Endodermal cell (in vitro differentiated cells): ENCODE measurements at regions not wholly inside any gene's neighbourhood (a gene's known extent, or its start where the extent isn't known, plus 50 kb on each side); places are given as distances from the start of the nearest gene placed in this dataset.

Experiments used
- DNase-seq: peaks from one replicate; pipeline ENCODE4 v3.0.0-alpha.2; 2017
- H3K27ac ChIP-seq: 2 replicates; pipeline ENCODE4 v1.5.1; 2013; ENCODE audit warnings: mild to moderate bottlenecking, low read depth, low read length, moderate library complexity
- H3K27me3 ChIP-seq: 2 replicates; pipeline ENCODE4 v1.6.1; 2013; ENCODE audit warnings: mild to moderate bottlenecking, low read length, moderate library complexity; ENCODE audit not compliant: insufficient read depth, control insufficient read depth, poor library complexity, severe bottlenecking
- H3K36me3 ChIP-seq: 2 replicates; pipeline ENCODE4 v1.7.0; 2013; ENCODE audit warnings: mild to moderate bottlenecking, low read length, moderate library complexity; ENCODE audit not compliant: control insufficient read depth, insufficient read depth
- H3K4me1 ChIP-seq: one replicate; pipeline ENCODE4 v1.7.0; 2013; ENCODE audit warnings: low read length; ENCODE audit not compliant: control insufficient read depth, insufficient read depth
- H3K4me3 ChIP-seq: 2 replicates; pipeline ENCODE4 v1.5.1; 2013; ENCODE audit warnings: mild to moderate bottlenecking, low read length, moderate library complexity
- H3K9ac ChIP-seq: 2 replicates; pipeline ENCODE4 v1.6.1; 2013; ENCODE audit warnings: mild to moderate bottlenecking, low read length, moderate library complexity; ENCODE audit not compliant: poor library complexity, severe bottlenecking; ENCODE audit errors: extremely low read depth
- H3K9me3 ChIP-seq: 2 replicates; pipeline ENCODE4 v1.6.1; 2013; ENCODE audit warnings: mild to moderate bottlenecking, low read length, moderate library complexity; ENCODE audit not compliant: control insufficient read depth
- H3K27ac Mint-ChIP-seq: 2 replicates; pipeline ENCODE4 v1.8.0; 2020; ENCODE audit warnings: mixed read lengths
- H3K27me3 Mint-ChIP-seq: 2 replicates; pipeline ENCODE4 v1.8.0; 2021; ENCODE audit warnings: mild to moderate bottlenecking, mixed read lengths; ENCODE audit not compliant: insufficient read depth
- H3K36me3 Mint-ChIP-seq: 2 replicates; pipeline ENCODE4 v1.8.0; 2020; ENCODE audit warnings: low read depth, mixed read lengths
- H3K4me1 Mint-ChIP-seq: 2 replicates; pipeline ENCODE4 v1.8.0; 2020; ENCODE audit warnings: mixed read lengths
- H3K4me3 Mint-ChIP-seq: 2 replicates; pipeline ENCODE4 v1.8.0; 2020; ENCODE audit warnings: mild to moderate bottlenecking, moderate library complexity, mixed read lengths
- H3K9me3 Mint-ChIP-seq: 2 replicates; pipeline ENCODE4 v1.8.0; 2020; ENCODE audit warnings: mild to moderate bottlenecking, mixed read lengths
- WGBS, 2 experiments: methylation state at CpG; one replicate each; pipeline versions ENCODE4 v1.1.5 to v1.1.7; 2013; ENCODE audit warnings: missing lambda C conversion rate in 2 of 2, mixed read lengths in 1 of 2; ENCODE audit not compliant: insufficient coverage in 1 of 2, insufficient read length in 1 of 2; 5-methylcytosine and 5-hydroxymethylcytosine counted together
- TF ChIP-seq, protein P1 (sequence below): fragments of 200-600 bp; sonication (generic); conservative IDR thresholded peaks from 2 replicates; pipeline ENCODE4 v1.5.0; 2021; ENCODE audit warnings: antibody characterized with exemption, mild to moderate bottlenecking

DNA sequence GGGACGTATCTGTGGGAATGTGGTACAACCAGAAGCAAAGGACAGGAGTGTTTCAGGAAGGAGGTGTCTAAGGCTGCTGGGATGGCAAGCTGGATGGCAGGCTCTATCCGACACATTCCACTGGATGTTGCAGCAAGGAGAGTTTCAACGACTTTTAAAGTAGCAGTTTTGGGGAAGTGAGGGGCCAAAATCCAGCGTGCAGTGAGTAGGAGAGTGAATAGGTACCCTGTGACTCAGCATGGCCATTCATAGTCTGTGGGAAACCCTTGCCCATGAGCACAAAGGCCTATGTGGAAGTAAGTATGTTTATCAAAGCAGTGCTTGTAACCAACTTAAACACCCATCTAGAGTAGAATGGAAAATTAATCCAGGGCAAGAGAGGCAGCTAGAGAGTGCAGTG lies 664.7 kb downstream of the ACTL7B start:
- TF ChIP-seq, protein P1, sequence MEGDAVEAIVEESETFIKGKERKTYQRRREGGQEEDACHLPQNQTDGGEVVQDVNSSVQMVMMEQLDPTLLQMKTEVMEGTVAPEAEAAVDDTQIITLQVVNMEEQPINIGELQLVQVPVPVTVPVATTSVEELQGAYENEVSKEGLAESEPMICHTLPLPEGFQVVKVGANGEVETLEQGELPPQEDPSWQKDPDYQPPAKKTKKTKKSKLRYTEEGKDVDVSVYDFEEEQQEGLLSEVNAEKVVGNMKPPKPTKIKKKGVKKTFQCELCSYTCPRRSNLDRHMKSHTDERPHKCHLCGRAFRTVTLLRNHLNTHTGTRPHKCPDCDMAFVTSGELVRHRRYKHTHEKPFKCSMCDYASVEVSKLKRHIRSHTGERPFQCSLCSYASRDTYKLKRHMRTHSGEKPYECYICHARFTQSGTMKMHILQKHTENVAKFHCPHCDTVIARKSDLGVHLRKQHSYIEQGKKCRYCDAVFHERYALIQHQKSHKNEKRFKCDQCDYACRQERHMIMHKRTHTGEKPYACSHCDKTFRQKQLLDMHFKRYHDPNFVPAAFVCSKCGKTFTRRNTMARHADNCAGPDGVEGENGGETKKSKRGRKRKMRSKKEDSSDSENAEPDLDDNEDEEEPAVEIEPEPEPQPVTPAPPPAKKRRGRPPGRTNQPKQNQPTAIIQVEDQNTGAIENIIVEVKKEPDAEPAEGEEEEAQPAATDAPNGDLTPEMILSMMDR = no peak
- no peak overlapping the region for H3K4me3 Mint-ChIP-seq
- peaks cover 14% of the 10 kb centered on the region for H3K4me1 Mint-ChIP-seq
- no peaks in the 10 kb centered on the region for H3K9me3 ChIP-seq
- no peak overlapping the region for H3K27ac Mint-ChIP-seq
- peaks cover 21% of the 10 kb centered on the region for H3K27me3 Mint-ChIP-seq
- no peaks in the 10 kb centered on the region for H3K9me3 Mint-ChIP-seq
- 73 to 84% methylated on average over 3 to 4 of the region's 4 CpGs for WGBS, 2 experiments
- H3K27me3 ChIP-seq = no peaks in the 10 kb centered on the region
- DNase-seq = no peak
- H3K27ac ChIP-seq = no peak overlapping the region
- peaks cover 6% of the 10 kb centered on the region for H3K4me1 ChIP-seq
- no peaks in the 10 kb centered on the region for H3K36me3 ChIP-seq
- H3K9ac ChIP-seq = no peak overlapping the region
- H3K36me3 Mint-ChIP-seq = no peaks in the 10 kb centered on the region
- H3K4me3 ChIP-seq = no peak overlapping the region

GRCh38 chr9:108188976-108189375 lies 666.8 kb downstream of the ACTL7B start:
- Histone ChIP-seq H3K4me1 (peaks cover 6% of the 10 kb centered on the region), H3K36me3 (no peaks in the 10 kb centered on the region), H3K27ac (no peak overlapping the region), H3K4me3 (no peak overlapping the region), H3K9ac (no peak overlapping the region), H3K27me3 (peaks cover 15% of the 10 kb centered on the region), H3K9me3 (no peaks in the 10 kb centered on the region)
- Mint-ChIP-seq H3K27me3 (peaks cover 33% of the 10 kb centered on the region), H3K27ac (no peak overlapping the region), H3K4me1 (peaks cover 12% of the 10 kb centered on the region), H3K9me3 (no peaks in the 10 kb centered on the region), H3K36me3 (no peaks in the 10 kb centered on the region), H3K4me3 (no peak overlapping the region)
- no peak for DNase-seq
- 65 to 91% methylated on average over 2 of the region's 2 CpGs for WGBS, 2 experiments
- TF ChIP-seq, protein P1 = no peak

DNA sequence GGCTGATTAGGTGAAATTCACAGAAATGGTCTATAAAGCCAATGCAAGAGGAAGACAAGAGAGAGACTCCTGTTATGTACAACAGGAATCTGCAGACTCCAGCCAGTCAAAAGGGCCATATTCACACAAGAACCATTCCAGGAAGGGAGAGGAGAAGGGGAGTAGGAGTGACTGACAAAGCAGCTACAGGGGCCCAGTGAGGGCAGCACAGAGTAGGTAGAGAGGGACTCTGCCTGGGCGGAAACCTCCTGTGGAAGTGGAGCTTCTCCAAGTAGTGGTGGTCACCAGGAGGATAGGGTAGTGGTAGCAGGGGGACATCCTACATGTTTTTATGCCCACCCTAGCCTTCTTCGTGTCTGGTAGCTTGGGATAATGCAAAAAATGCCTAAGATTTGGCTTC lies 667.3 kb downstream of the ACTL7B start:
- Histone ChIP-seq H3K4me1 (peaks cover 6% of the 10 kb centered on the region), H3K9me3 (no peaks in the 10 kb centered on the region), H3K27ac (no peak overlapping the region), H3K4me3 (no peak overlapping the region), H3K9ac (no peak overlapping the region), H3K27me3 (peaks cover 17% of the 10 kb centered on the region), H3K36me3 (no peaks in the 10 kb centered on the region)
- 95 to 100% methylated on average over 1 to 2 of the region's 2 CpGs for WGBS, 2 experiments
- Mint-ChIP-seq H3K9me3 (no peaks in the 10 kb centered on the region), H3K4me1 (peaks cover 10% of the 10 kb centered on the region), H3K27me3 (peaks cover 37% of the 10 kb centered on the region), H3K36me3 (no peaks in the 10 kb centered on the region), H3K4me3 (no peak overlapping the region), H3K27ac (no peak overlapping the region)
- no peak for DNase-seq
- TF ChIP-seq, protein P1 = no peak
